Activated CD4-positive, alpha-beta T cell treated with anti-CD3 and anti-CD28 coated beads, Interleukin-2, Interleukin-6, amounts not matched to agents 100 ng/mL and 50 ng/mL, durations not matched to agents 16 hours and 8 hours (primary cell): ENCODE measurements at regions not wholly inside any gene's neighbourhood (a gene's known extent, or its start where the extent isn't known, plus 50 kb on each side); places are given as distances from the start of the nearest gene placed in this dataset.

Source experiments
- DNase-seq: peaks from one replicate; pipeline ENCODE4 v3.0.0-alpha.2; 2020

DNA sequence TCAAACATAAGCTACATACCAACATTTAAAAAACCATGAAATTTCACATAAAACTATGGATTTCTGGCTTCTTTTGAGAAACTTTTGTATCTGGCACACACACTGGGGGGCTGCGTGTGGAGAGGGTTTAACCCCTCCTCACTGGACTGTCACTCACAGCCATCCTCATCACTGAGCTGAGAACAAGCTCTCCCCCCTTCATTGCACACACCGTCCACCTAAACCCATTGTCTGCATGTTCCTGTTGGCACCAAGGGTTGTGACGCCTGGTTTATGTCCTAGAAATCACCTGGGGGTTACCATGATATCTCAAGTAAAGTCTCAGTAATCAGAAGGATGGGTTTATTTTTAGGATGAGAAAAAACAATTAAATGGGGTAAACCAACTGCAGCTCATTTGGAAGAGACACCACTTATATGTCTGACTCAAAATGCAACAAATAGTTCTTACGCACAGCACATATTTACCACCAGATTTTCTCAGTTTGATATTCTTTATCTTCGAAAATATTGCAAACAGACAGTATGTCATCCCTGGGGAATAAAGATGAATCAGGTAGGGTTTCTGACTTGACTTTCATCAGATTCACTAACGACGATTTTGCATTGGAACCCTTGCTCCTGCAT is 218.5 kb upstream of the KLF6 start:
- peak; percentile 19 for DNase-seq

DNA sequence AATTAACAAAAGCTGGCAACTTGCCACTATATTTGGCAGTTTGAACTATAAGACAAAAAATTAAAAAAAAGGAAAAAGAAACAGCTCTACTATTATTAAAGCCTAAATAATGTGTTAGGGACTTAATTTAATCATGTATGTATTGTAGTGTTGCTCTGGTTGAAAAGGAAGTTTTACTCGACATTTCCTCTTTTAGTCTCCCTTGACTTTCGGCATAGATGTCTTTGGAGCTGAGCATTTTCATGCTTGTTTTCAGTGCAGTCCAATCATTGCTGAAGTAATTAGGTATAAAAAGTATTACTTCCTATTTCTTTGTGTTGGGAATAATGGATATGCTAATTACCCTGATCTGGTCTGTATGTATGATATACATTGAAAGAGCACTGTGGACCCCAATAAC is 216.8 kb upstream of the KLF6 start:
- DNase-seq, result no peak

DNA sequence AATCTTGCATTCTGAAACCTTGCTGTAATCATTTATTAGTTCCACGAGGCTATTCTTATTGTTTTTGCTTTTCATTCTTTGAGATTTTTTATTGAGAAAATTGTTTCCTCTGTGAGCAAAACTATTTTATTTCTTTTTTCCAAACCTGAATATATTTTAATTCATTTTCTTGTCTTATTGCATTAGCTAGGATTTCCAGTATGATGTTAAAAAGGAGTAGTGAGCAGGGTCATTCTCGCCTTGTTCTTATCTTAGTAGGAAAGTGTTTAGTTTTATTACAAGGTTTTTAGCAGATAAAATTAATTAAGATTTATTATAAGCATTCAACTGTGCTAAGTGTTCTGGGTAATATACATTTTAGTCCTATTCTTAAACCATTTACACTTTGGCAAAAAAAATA is 214.6 kb upstream of the KLF6 start:
- no peak for DNase-seq

DNA sequence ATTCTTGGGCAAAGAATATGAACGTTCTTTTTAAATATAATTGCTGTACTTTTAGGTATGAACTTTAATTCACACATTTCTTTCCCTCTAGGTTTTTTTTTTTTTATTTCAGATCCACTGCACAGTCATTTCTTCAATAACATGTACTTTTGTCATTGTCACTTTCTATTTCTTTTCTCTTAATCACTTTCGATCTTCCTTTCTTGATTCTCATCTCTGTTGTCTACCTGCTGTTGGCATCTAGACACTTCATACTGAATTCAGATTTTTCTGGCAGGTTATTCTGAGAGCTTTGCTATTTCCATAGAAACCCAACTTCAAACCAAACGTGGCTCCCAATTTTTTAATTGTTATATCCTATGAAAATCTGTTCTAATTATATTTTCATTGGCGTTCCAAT is 211.7 kb upstream of the KLF6 start:
- DNase-seq, result no peak

- no peak for DNase-seq
These were observed 210.5 kb upstream of the KLF6 start for GRCh38 chr10:3995302-3996210.

- no peak for DNase-seq
These were observed 207.6 kb upstream of the KLF6 start for GRCh38 chr10:3992382-3993178.

- DNase-seq, result no peak
These were observed 205.3 kb upstream of the KLF6 start for GRCh38 chr10:3990307-3990706.

GRCh38 chr10:3987143-3987974 is 202.3 kb upstream of the KLF6 start:
- no peak for DNase-seq

DNA sequence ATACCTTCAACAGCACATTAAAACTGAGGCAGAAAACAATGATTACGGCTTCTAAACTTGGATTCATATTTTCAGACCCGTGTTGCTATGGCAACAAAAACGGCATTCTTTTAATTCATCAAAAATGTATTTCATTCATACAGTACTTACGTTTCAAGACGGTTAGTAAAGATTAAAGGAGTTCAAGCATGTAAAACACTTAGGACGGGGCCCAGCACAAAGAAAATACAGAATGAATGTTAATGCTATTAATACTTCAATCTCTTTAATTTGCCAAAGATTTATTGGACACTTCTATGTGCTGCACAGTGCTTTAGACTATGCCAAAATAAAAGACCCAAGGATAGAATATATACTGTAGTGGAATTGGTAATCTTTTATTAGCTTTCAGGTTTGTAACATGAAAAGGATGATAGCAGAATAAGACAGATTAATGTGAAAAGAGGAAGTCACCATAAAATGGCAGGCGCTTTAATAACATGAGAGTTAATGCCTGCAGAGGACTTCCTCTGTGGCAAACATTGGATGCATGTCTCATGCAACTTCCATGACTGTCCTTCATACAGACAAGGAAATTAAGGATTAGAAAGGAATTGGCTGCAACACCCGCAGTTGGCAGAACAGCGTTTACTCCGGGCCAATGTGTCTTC is 201.6 kb upstream of the KLF6 start:
- DNase-seq, result no peak

DNA sequence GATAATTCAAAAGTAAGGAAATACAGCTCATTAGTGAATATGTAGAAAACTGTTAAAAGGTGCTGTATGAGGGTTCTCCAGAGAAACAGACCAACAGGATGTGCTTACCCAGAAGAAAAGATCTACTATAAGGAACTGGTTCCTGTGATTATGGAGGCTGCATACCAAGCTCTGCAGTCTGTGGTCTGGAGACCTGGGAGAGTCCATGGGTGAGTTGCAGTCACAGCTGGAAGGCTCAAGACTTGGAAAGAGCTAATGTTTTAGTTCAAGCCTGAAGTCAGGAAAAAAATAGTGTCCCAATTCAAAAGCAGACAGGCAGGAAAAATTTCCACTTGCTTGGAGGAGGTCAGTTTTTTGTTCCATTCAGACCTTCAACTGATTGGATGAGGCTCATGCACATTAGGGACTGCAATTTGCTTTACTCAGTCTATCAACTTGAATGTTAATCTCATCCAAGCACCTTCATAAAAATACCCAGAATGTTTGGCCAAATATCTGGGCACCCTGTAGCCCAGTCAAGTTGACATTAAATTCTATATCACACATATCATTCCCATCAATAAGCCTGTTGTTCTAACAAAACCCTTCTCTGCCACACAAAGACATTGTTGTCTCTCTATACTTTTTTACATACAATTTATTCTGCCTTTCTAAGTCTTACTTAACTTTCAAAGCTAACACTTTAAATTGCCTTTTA is 197.9 kb upstream of the KLF6 start:
- DNase-seq, result no peak

GRCh38 chr10:3981300-3981699 is 196.3 kb upstream of the KLF6 start:
- no peak for DNase-seq

DNA sequence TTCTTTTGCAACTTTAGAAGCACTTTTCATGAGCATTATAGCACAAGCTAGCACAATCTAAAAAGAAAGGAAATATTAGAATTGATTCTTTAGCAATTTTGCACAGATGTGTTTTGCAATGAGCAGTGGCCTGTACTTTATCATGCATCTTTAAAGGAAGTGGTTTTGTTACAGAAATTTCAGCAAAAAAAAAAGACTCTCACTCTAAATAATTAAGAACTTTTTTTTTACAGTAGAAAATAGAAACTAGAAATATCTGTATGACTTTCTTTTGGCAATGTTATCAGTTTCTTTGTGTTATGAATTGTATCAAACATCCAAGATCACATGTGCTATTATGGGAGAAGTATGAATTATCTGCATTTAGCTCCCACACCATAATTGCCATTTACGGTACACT is 195.7 kb upstream of the KLF6 start:
- DNase-seq, result no peak

- DNase-seq, result no peak
These were observed 195.1 kb upstream of the KLF6 start for GRCh38 chr10:3980144-3980543.

GRCh38 chr10:3978761-3979160 is 193.8 kb upstream of the KLF6 start:
- no peak for DNase-seq

- DNase-seq, result no peak
These were observed 193.2 kb upstream of the KLF6 start for GRCh38 chr10:3978174-3978573.

DNA sequence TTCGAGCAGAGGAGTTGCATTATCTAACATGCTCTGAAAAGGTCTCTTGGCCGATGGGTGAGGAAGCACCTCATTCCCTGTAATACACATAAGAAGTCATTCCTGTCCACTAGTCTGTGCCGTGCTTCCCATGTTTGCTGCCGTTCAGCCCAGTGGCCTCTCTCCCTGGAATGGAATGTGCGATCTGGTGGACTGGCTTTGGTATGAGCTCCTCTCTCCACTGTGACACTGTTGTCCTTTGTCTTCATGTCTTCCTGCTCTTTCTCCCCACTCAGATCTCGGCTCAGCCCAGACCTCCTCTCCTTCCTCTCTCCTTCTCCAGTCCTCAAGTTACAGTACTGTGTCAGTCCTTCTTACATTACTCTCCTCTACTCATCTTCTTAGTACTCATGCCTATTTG is 192.8 kb upstream of the KLF6 start:
- DNase-seq, result no peak

DNA sequence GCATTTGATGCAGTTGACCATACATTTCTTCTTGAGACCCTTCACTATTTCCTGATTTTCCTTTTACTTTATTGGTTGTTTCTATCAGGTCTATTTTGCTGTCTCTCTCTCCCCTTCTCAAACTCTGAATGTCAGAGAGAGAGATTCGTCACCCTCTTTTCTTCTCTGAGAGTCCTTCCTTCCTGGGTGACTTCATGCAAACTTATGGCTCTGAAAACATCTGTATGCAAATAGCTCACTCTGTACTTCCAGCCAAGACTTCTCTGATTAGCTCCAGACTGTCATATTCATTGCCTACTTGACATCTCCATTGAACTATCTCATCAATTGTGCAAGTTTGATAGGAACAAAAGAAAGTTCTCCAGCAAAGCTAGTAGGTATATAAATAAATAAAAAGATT is 191.7 kb upstream of the KLF6 start:
- no peak for DNase-seq

- DNase-seq, result no peak
These were observed 191.2 kb upstream of the KLF6 start for GRCh38 chr10:3976171-3976570.

GRCh38 chr10:3975016-3975415 is 190.0 kb upstream of the KLF6 start:
- DNase-seq, result no peak

DNA sequence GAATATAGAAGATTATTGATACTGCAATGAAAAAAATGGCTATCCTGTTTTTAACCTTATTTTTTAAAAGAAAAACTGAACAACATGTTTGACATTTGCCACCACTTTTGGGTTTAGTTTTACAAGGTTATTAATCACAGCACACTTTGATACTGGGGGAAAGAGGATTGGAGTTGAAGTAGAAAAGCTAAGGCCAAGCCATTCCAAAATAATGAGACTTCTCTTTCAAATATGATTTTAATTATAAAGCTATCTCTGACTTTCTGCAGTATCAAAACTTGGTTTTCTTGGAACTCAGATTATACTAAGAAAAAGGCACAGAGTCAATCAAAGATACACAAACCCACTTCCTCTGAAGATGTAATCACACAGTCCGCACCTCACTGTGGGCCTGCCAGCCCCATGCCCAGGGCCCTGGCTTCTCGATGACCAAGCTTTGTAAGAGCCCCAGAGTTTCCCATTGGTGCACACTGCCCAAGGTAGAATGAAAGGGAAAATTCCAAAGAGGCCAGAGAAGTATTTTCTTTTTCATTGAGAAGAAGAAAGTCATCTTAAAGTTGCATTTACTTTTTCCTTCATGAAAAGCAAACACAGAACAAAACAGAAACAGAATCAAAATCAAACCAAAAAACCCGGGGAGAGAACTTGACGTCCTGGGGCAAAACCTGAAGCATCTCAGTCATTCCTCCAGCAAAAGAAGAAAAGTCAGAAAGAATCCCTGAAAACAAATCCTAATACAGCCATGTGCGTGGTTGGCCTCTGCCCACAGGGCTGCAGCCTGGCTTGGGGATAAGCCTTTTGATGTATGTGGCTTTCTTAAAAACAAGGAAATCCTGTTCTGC is 187.7 kb upstream of the KLF6 start:
- peak; percentile 76 for DNase-seq

- no peak for DNase-seq
These were observed 186.7 kb upstream of the KLF6 start for GRCh38 chr10:3971713-3972112.
